ENCODE measurements at regions not wholly inside any gene's neighbourhood (a gene's known extent, or its start where the extent isn't known, plus 50 kb on each side); places are given as distances from the start of the nearest gene placed in this dataset.

- no peak for TF ChIP-seq SP1 (IDR thresholded peaks at IDR 0.05)
- no peak for TF ChIP-seq HDGF (IDR thresholded peaks at IDR 0.05; ENCODE audit: borderline replicate concordance)
- no peak for TF ChIP-seq LEF1 (IDR thresholded peaks at IDR 0.05; ENCODE audit: borderline replicate concordance)
Observed at GRCh38 chr3:40766396-40766795, 241.6 kb downstream of the ZNF621 start.
